ENCODE measurements at regions not wholly inside any gene's neighbourhood (a gene's known extent, or its start where the extent isn't known, plus 50 kb on each side); places are given as distances from the start of the nearest gene placed in this dataset.
"Not testable (repeated sequence)": the region's sequence is repeated elsewhere in the genome, so short reads cannot be mapped to it uniquely, and the experiment has no call there.

GRCh38 chr12:131466306-131466705, 244.6 kb upstream of the SFSWAP start:
- Histone ChIP-seq H3K36me3 (ENCODE audit: insufficient read depth, low read length) (no peaks in the 10 kb centered on the region), H3K9me3 (ENCODE audit: low read length) (no peaks in the 10 kb centered on the region), H3K4me1 (ENCODE audit: insufficient read depth, low read length) (no peaks in the 10 kb centered on the region), H3K27ac (ENCODE audit: low read depth, low read length) (no peak overlapping the region), H3K27me3 (ENCODE audit: control insufficient read depth in 1 of 2, insufficient read depth in 2 of 2, low read length in 2 of 2) (peaks cover 0 to 3% of the 10 kb centered on the region in 2 donors), H3K4me3 (ENCODE audit: low read depth in 1 of 2, low read length in 2 of 2) (no peak overlapping the region), H3K9ac (ENCODE audit: low read length) (no peak overlapping the region)

- H3K4me3 ChIP-seq (ENCODE audit: low read depth in 1 of 2, low read length in 2 of 2) = no peak overlapping the region
- no peaks in the 10 kb centered on the region for H3K4me1 ChIP-seq (ENCODE audit: insufficient read depth, low read length)
- H3K9ac ChIP-seq (ENCODE audit: low read length) = no peak overlapping the region
- no peaks in the 10 kb centered on the region for H3K36me3 ChIP-seq (ENCODE audit: insufficient read depth, low read length)
- H3K27me3 ChIP-seq (ENCODE audit: control insufficient read depth in 1 of 2, insufficient read depth in 2 of 2, low read length in 2 of 2) = peaks cover 0 to 3% of the 10 kb centered on the region in 2 donors
- H3K9me3 ChIP-seq (ENCODE audit: low read length) = no peaks in the 10 kb centered on the region
- no peak overlapping the region for H3K27ac ChIP-seq (ENCODE audit: low read depth, low read length)
Observed at GRCh38 chr12:131466932-131467331, 244.0 kb upstream of the SFSWAP start.

GRCh38 chr12:131468206-131468605, 242.7 kb upstream of the SFSWAP start:
- Histone ChIP-seq H3K4me1 (ENCODE audit: insufficient read depth, low read length) (no peaks in the 10 kb centered on the region), H3K9ac (ENCODE audit: low read length) (no peak overlapping the region), H3K9me3 (ENCODE audit: low read length) (no peaks in the 10 kb centered on the region), H3K27ac (ENCODE audit: low read depth, low read length) (no peak overlapping the region), H3K36me3 (ENCODE audit: insufficient read depth, low read length) (no peaks in the 10 kb centered on the region), H3K27me3 (ENCODE audit: control insufficient read depth in 1 of 2, insufficient read depth in 2 of 2, low read length in 2 of 2) (peaks cover 0 to 3% of the 10 kb centered on the region in 2 donors), H3K4me3 (ENCODE audit: low read depth in 1 of 2, low read length in 2 of 2) (no peak overlapping the region)

GRCh38 chr12:131469945-131470344, 240.9 kb upstream of the SFSWAP start:
- H3K4me3 ChIP-seq (ENCODE audit: low read depth in 1 of 2, low read length in 2 of 2); H3K4me1 ChIP-seq (ENCODE audit: insufficient read depth, low read length): not testable (repeated sequence)

GRCh38 chr12:131471271-131471905, 239.5 kb upstream of the SFSWAP start:
- Histone ChIP-seq H3K27me3 (ENCODE audit: control insufficient read depth in 1 of 2, insufficient read depth in 2 of 2, low read length in 2 of 2) (peaks cover 0 to 3% of the 10 kb centered on the region in 2 donors), H3K4me1 (ENCODE audit: insufficient read depth, low read length) (no peaks in the 10 kb centered on the region), H3K9me3 (ENCODE audit: low read length) (no peaks in the 10 kb centered on the region), H3K4me3 (ENCODE audit: low read depth in 1 of 2, low read length in 2 of 2) (no peak overlapping the region), H3K9ac (ENCODE audit: low read length) (no peak overlapping the region), H3K36me3 (ENCODE audit: insufficient read depth, low read length) (no peaks in the 10 kb centered on the region), H3K27ac (ENCODE audit: low read depth, low read length) (no peak overlapping the region)

More at GRCh38 chr12:131469945-131470344, 240.9 kb upstream of the SFSWAP start:
- H3K27me3 ChIP-seq (ENCODE audit: control insufficient read depth in 1 of 2, insufficient read depth in 2 of 2, low read length in 2 of 2); H3K27ac ChIP-seq (ENCODE audit: low read depth, low read length); H3K36me3 ChIP-seq (ENCODE audit: insufficient read depth, low read length); H3K9ac ChIP-seq (ENCODE audit: low read length); H3K9me3 ChIP-seq (ENCODE audit: low read length): not testable (repeated sequence)

- Histone ChIP-seq H3K4me3 (ENCODE audit: low read depth in 1 of 2, low read length in 2 of 2) (no peak overlapping the region), H3K27ac (ENCODE audit: low read depth, low read length) (no peak overlapping the region), H3K9ac (ENCODE audit: low read length) (no peak overlapping the region), H3K4me1 (ENCODE audit: insufficient read depth, low read length) (no peaks in the 10 kb centered on the region), H3K9me3 (ENCODE audit: low read length) (no peaks in the 10 kb centered on the region), H3K36me3 (ENCODE audit: insufficient read depth, low read length) (no peaks in the 10 kb centered on the region), H3K27me3 (ENCODE audit: control insufficient read depth in 1 of 2, insufficient read depth in 2 of 2, low read length in 2 of 2) (peaks cover 0 to 3% of the 10 kb centered on the region in 2 donors)
Observed at GRCh38 chr12:131471946-131472732, 238.8 kb upstream of the SFSWAP start.

- Histone ChIP-seq H3K4me3 (ENCODE audit: low read depth in 1 of 2, low read length in 2 of 2) (no peak overlapping the region), H3K27ac (ENCODE audit: low read depth, low read length) (no peak overlapping the region), H3K27me3 (ENCODE audit: control insufficient read depth in 1 of 2, insufficient read depth in 2 of 2, low read length in 2 of 2) (peaks cover 0 to 3% of the 10 kb centered on the region in 2 donors), H3K9me3 (ENCODE audit: low read length) (no peaks in the 10 kb centered on the region), H3K4me1 (ENCODE audit: insufficient read depth, low read length) (no peaks in the 10 kb centered on the region), H3K36me3 (ENCODE audit: insufficient read depth, low read length) (no peaks in the 10 kb centered on the region), H3K9ac (ENCODE audit: low read length) (no peak overlapping the region)
Observed at GRCh38 chr12:131473261-131473660, 237.6 kb upstream of the SFSWAP start.

GRCh38 chr12:131473741-131474709, 236.9 kb upstream of the SFSWAP start:
- Histone ChIP-seq H3K4me3 (ENCODE audit: low read depth in 1 of 2, low read length in 2 of 2) (no peak overlapping the region), H3K27ac (ENCODE audit: low read depth, low read length) (no peak overlapping the region), H3K27me3 (ENCODE audit: control insufficient read depth in 1 of 2, insufficient read depth in 2 of 2, low read length in 2 of 2) (peaks cover 0 to 3% of the 10 kb centered on the region in 2 donors), H3K36me3 (ENCODE audit: insufficient read depth, low read length) (no peaks in the 10 kb centered on the region), H3K9me3 (ENCODE audit: low read length) (no peaks in the 10 kb centered on the region), H3K9ac (ENCODE audit: low read length) (no peak overlapping the region), H3K4me1 (ENCODE audit: insufficient read depth, low read length) (no peaks in the 10 kb centered on the region)

GRCh38 chr12:131475012-131475411, 235.9 kb upstream of the SFSWAP start:
- H3K9me3 ChIP-seq (ENCODE audit: low read length); H3K9ac ChIP-seq (ENCODE audit: low read length); H3K4me1 ChIP-seq (ENCODE audit: insufficient read depth, low read length); H3K4me3 ChIP-seq (ENCODE audit: low read depth in 1 of 2, low read length in 2 of 2); H3K27ac ChIP-seq (ENCODE audit: low read depth, low read length); H3K27me3 ChIP-seq (ENCODE audit: control insufficient read depth in 1 of 2, insufficient read depth in 2 of 2, low read length in 2 of 2); H3K36me3 ChIP-seq (ENCODE audit: insufficient read depth, low read length): not testable (repeated sequence)

GRCh38 chr12:131477613-131478012, 233.3 kb upstream of the SFSWAP start:
- Histone ChIP-seq H3K9ac (ENCODE audit: low read length) (no peak overlapping the region), H3K27ac (ENCODE audit: low read depth, low read length) (no peak overlapping the region), H3K36me3 (ENCODE audit: insufficient read depth, low read length) (no peaks in the 10 kb centered on the region), H3K27me3 (ENCODE audit: control insufficient read depth in 1 of 2, insufficient read depth in 2 of 2, low read length in 2 of 2) (no peaks in the 10 kb centered on the region), H3K9me3 (ENCODE audit: low read length) (no peaks in the 10 kb centered on the region), H3K4me1 (ENCODE audit: insufficient read depth, low read length) (no peaks in the 10 kb centered on the region), H3K4me3 (ENCODE audit: low read depth in 1 of 2, low read length in 2 of 2) (no peak overlapping the region)

- Histone ChIP-seq H3K9ac (ENCODE audit: low read length) (no peak overlapping the region), H3K4me3 (ENCODE audit: low read depth in 1 of 2, low read length in 2 of 2) (no peak overlapping the region), H3K4me1 (ENCODE audit: insufficient read depth, low read length) (no peaks in the 10 kb centered on the region), H3K9me3 (ENCODE audit: low read length) (no peaks in the 10 kb centered on the region), H3K36me3 (ENCODE audit: insufficient read depth, low read length) (no peaks in the 10 kb centered on the region), H3K27me3 (ENCODE audit: control insufficient read depth in 1 of 2, insufficient read depth in 2 of 2, low read length in 2 of 2) (no peaks in the 10 kb centered on the region), H3K27ac (ENCODE audit: low read depth, low read length) (no peak overlapping the region)
Observed at GRCh38 chr12:131478468-131478867, 232.4 kb upstream of the SFSWAP start.

All from muscle layer of colon (tissue), 2 donors.